IMR-90 (cell line): ENCODE measurements at regions not wholly inside any gene's neighbourhood (a gene's known extent, or its start where the extent isn't known, plus 50 kb on each side); places are given as distances from the start of the nearest gene placed in this dataset.

Source experiments
- BHLHE40 ChIP-seq: fragments of 150-350 bp; IDR thresholded peaks from 2 replicates; pipeline ENCODE4 v1.6.1; 2016; ENCODE audit warnings: mild to moderate bottlenecking, low read depth, low read length
- MAZ ChIP-seq: IDR thresholded peaks from 2 replicates; pipeline ENCODE4 v1.6.1; 2012; ENCODE audit warnings: low read depth, mild to moderate bottlenecking, low read length, improper control_type of control experiment, moderate library complexity, borderline replicate concordance
- MXI1 ChIP-seq: IDR thresholded peaks from 2 replicates; pipeline ENCODE4 v1.6.1; 2012; ENCODE audit warnings: low read depth, mild to moderate bottlenecking, low read length, moderate library complexity, borderline replicate concordance
- POLR2A ChIP-seq: IDR thresholded peaks from 2 replicates; pipeline ENCODE4 v1.6.1; 2012; ENCODE audit warnings: mild to moderate bottlenecking, low read depth, low read length
- RAD21 ChIP-seq: IDR thresholded peaks from 2 replicates; pipeline ENCODE4 v1.6.1; 2012; ENCODE audit warnings: low read length, improper control_type of control experiment
- RCOR1 ChIP-seq: IDR thresholded peaks from 2 replicates; pipeline ENCODE4 v1.6.1; 2012; ENCODE audit warnings: mild to moderate bottlenecking, low read length, improper control_type of control experiment; ENCODE audit not compliant: insufficient replicate concordance
- RFX5 ChIP-seq: IDR thresholded peaks from 2 replicates; pipeline ENCODE4 v1.8.0; 2012; ENCODE audit warnings: low read depth, mild to moderate bottlenecking, low read length, moderate library complexity
- SMC3 ChIP-seq: fragments of 150-350 bp; IDR thresholded peaks from 2 replicates; pipeline ENCODE4 v1.6.1; 2016; ENCODE audit warnings: low read depth, mild to moderate bottlenecking, antibody characterized with exemption, low read length, moderate library complexity
- TF ChIP-seq, protein P1 (sequence below): conservative IDR thresholded peaks from 2 replicates; pipeline ENCODE4 v1.5.1; 2012; ENCODE audit warnings: mild to moderate bottlenecking, low read depth, low read length, improper control_type of control experiment
- TF ChIP-seq, protein P2 (sequence below): fragments of 150-350 bp; IDR thresholded peaks from 2 replicates; pipeline ENCODE4 v1.6.1; 2016; ENCODE audit warnings: low read depth, mild to moderate bottlenecking, low read length, moderate library complexity, borderline replicate concordance

DNA sequence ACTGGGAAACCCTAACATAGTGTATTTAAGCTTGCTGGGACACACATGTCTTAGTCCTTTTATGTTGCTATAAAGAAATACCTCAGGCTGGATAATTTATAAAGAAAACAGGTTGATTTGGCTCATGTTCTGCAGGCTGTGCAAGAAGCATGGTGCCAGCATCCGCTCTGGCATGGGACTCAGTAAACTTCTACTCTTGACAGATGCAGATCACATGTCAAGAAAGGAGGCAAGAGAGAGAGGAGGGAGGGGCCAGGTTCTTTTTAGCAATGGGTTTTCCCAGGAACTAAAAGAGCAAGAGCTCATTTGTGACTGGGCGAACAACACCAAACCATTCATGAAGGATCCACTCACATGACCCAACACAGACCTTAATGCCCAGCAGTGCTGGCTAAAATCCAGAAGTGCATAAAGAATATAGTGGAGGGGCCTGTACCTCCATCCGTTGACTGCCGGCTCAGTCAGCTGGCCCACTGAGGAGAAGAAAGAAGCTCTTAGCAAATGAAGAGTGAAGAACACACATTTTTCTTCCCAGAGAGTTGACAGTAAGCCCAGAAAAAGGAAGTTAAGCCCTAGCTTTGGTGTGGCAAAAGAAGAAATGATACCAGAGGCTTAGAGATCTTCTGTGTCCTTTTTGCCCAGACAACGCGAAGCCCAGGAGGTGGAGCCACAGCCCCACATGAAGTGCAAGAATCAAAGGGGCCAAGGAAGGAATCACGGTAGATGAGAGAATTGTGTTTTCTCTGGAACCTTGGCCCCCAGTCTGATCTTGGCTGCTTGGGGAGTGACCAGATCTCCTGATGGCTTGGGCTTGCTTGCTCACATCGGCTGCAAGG lies 183.5 kb upstream of the FAM98A start:
- TF ChIP-seq, protein P1, sequence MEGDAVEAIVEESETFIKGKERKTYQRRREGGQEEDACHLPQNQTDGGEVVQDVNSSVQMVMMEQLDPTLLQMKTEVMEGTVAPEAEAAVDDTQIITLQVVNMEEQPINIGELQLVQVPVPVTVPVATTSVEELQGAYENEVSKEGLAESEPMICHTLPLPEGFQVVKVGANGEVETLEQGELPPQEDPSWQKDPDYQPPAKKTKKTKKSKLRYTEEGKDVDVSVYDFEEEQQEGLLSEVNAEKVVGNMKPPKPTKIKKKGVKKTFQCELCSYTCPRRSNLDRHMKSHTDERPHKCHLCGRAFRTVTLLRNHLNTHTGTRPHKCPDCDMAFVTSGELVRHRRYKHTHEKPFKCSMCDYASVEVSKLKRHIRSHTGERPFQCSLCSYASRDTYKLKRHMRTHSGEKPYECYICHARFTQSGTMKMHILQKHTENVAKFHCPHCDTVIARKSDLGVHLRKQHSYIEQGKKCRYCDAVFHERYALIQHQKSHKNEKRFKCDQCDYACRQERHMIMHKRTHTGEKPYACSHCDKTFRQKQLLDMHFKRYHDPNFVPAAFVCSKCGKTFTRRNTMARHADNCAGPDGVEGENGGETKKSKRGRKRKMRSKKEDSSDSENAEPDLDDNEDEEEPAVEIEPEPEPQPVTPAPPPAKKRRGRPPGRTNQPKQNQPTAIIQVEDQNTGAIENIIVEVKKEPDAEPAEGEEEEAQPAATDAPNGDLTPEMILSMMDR, result no peak
- TF ChIP-seq SMC3 (no peak), RAD21 (no peak), POLR2A (no peak), MXI1 (no peak), MAZ (no peak), RCOR1 (no peak), RFX5 (no peak), BHLHE40 (no peak)
- TF ChIP-seq, protein P2, sequence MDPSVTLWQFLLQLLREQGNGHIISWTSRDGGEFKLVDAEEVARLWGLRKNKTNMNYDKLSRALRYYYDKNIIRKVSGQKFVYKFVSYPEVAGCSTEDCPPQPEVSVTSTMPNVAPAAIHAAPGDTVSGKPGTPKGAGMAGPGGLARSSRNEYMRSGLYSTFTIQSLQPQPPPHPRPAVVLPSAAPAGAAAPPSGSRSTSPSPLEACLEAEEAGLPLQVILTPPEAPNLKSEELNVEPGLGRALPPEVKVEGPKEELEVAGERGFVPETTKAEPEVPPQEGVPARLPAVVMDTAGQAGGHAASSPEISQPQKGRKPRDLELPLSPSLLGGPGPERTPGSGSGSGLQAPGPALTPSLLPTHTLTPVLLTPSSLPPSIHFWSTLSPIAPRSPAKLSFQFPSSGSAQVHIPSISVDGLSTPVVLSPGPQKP, result no peak
